Retinal pigment epithelial cell (primary cell): ENCODE measurements at regions not wholly inside any gene's neighbourhood (a gene's known extent, or its start where the extent isn't known, plus 50 kb on each side); places are given as distances from the start of the nearest gene placed in this dataset.
A peak's percentile ranks its signal among the peaks of the same experiment; 100 is the strongest.
"Not testable (repeated sequence)": the region's sequence is repeated elsewhere in the genome, so short reads cannot be mapped to it uniquely, and the experiment has no call there.

Source experiments
- DNase-seq: peaks from one replicate; pipeline ENCODE4 v3.0.0-alpha.2; 2010; ENCODE audit warnings: low read depth
- H3K4me3 ChIP-seq: 2 replicates; pipeline ENCODE4 v1.5.1; 2011; ENCODE audit warnings: mild to moderate bottlenecking, low read length, control low read depth, moderate library complexity
- CTCF ChIP-seq: conservative IDR thresholded peaks from 2 replicates; pipeline ENCODE4 v1.5.1; 2011; ENCODE audit warnings: low read depth, low read length, control low read depth, inconsistent platforms

- peak; percentile 51 for DNase-seq
- no peak overlapping the region for H3K4me3 ChIP-seq
- no peak for TF ChIP-seq CTCF
Observed at GRCh38 chr17:31724026-31724425, 135.0 kb downstream of the COPRS start.

GRCh38 chr17:31722251-31723056 is 136.6 kb downstream of the COPRS start:
- no peak overlapping the region for H3K4me3 ChIP-seq
- DNase-seq, result peak; percentile 56
- TF ChIP-seq CTCF, result no peak

- no peak for TF ChIP-seq CTCF
- no peak overlapping the region for H3K4me3 ChIP-seq
- no peak for DNase-seq
Observed at GRCh38 chr17:31721291-31722025, 137.6 kb downstream of the COPRS start.

GRCh38 chr17:31717251-31717650 is 141.8 kb downstream of the COPRS start:
- not testable (repeated sequence) for DNase-seq, H3K4me3 ChIP-seq

GRCh38 chr17:31715446-31715845 is 143.6 kb downstream of the COPRS start:
- no peak for DNase-seq

GRCh38 chr17:31704483-31704882 is 154.6 kb downstream of the COPRS start:
- no peak overlapping the region for H3K4me3 ChIP-seq
- DNase-seq, result no peak
- no peak for TF ChIP-seq CTCF

More at GRCh38 chr17:31715446-31715845, 143.6 kb downstream of the COPRS start:
- TF ChIP-seq CTCF, result no peak
- H3K4me3 ChIP-seq, result no peak overlapping the region

- no peak for DNase-seq
- no peak overlapping the region for H3K4me3 ChIP-seq
- no peak for TF ChIP-seq CTCF
Observed at GRCh38 chr17:31702041-31702440, 157.0 kb downstream of the COPRS start.
